ENCODE measurements at regions not wholly inside any gene's neighbourhood (a gene's known extent, or its start where the extent isn't known, plus 50 kb on each side); places are given as distances from the start of the nearest gene placed in this dataset.
A peak's percentile ranks its signal among the peaks of the same experiment; 100 is the strongest.
"Not testable (repeated sequence)": the region's sequence is repeated elsewhere in the genome, so short reads cannot be mapped to it uniquely, and the experiment has no call there.

- no peak for DNase-seq (ENCODE audit: low read depth in 2 of 2)
Observed at GRCh38 chr7:29649028-29649716, 85.5 kb downstream of the PRR15 start.

GRCh38 chr7:29649876-29650275 is 86.2 kb downstream of the PRR15 start:
- DNase-seq (ENCODE audit: low read depth in 2 of 2) = no peak

GRCh38 chr7:29651477-29651876 is 87.8 kb downstream of the PRR15 start:
- no peak for DNase-seq (ENCODE audit: low read depth in 2 of 2)

GRCh38 chr7:29652556-29652955 is 88.9 kb downstream of the PRR15 start:
- DNase-seq (ENCODE audit: low read depth in 2 of 2) = no peak

- DNase-seq (ENCODE audit: low read depth in 2 of 2) = not testable (repeated sequence)
Observed at GRCh38 chr7:29654340-29654739, 90.7 kb downstream of the PRR15 start.

- DNase-seq (ENCODE audit: low read depth in 2 of 2) = no peak
Observed at GRCh38 chr7:29657288-29657687, 93.7 kb downstream of the PRR15 start.

- DNase-seq (ENCODE audit: low read depth in 2 of 2) = no peak
Observed at GRCh38 chr7:29657856-29658255, 94.2 kb downstream of the PRR15 start.

GRCh38 chr7:29659213-29659612 is 95.6 kb downstream of the PRR15 start:
- not testable (repeated sequence) for DNase-seq (ENCODE audit: low read depth in 2 of 2)

GRCh38 chr7:29662899-29663298 is 99.3 kb downstream of the PRR15 start:
- not testable (repeated sequence) for DNase-seq (ENCODE audit: low read depth in 2 of 2)

GRCh38 chr7:29664999-29665398 is 101.4 kb downstream of the PRR15 start:
- not testable (repeated sequence) for DNase-seq (ENCODE audit: low read depth in 2 of 2)

GRCh38 chr7:29667096-29667669 is 103.5 kb downstream of the PRR15 start:
- DNase-seq (ENCODE audit: low read depth in 2 of 2) = not testable (repeated sequence)

- not testable (repeated sequence) for DNase-seq (ENCODE audit: low read depth in 2 of 2)
Observed at GRCh38 chr7:29671286-29671685, 107.7 kb downstream of the PRR15 start.

GRCh38 chr7:29673635-29674034 is 110.0 kb downstream of the PRR15 start:
- not testable (repeated sequence) for DNase-seq (ENCODE audit: low read depth in 2 of 2)

GRCh38 chr7:29674626-29675025 is 111.0 kb downstream of the PRR15 start:
- DNase-seq (ENCODE audit: low read depth in 2 of 2) = not testable (repeated sequence)

GRCh38 chr7:29677254-29677653 is 113.6 kb downstream of the PRR15 start:
- DNase-seq (ENCODE audit: low read depth in 2 of 2) = not testable (repeated sequence)

- not testable (repeated sequence) for DNase-seq (ENCODE audit: low read depth in 2 of 2)
Observed at GRCh38 chr7:29679963-29680362, 116.3 kb downstream of the PRR15 start.

- not testable (repeated sequence) for DNase-seq (ENCODE audit: low read depth in 2 of 2)
Observed at GRCh38 chr7:29680601-29681000, 117.0 kb downstream of the PRR15 start.

GRCh38 chr7:29684151-29684786 is 120.6 kb downstream of the PRR15 start:
- DNase-seq (ENCODE audit: low read depth in 2 of 2) = peak in 1 of 2 donors; percentile 1

- peak; percentile 50 to 83 for DNase-seq (ENCODE audit: low read depth in 2 of 2)
Observed at GRCh38 chr7:29684787-29685650, 121.3 kb upstream of the WIPF3 start.

GRCh38 chr7:29685651-29686271 is 120.5 kb upstream of the WIPF3 start:
- peak in 1 of 2 donors; percentile 3 for DNase-seq (ENCODE audit: low read depth in 2 of 2)

GRCh38 chr7:29690510-29690909 is 115.8 kb upstream of the WIPF3 start:
- not testable (repeated sequence) for DNase-seq (ENCODE audit: low read depth in 2 of 2)
